Neural progenitor cell (in vitro differentiated cells): ENCODE measurements at regions not wholly inside any gene's neighbourhood (a gene's known extent, or its start where the extent isn't known, plus 50 kb on each side); places are given as distances from the start of the nearest gene placed in this dataset.

ENCODE experiments used
- DNase-seq: peaks from one replicate; pipeline ENCODE4 v3.0.0-alpha.2; 2016; ENCODE audit warnings: low spot score
- H2AFZ ChIP-seq: fragments of 200-600 bp; sonication (generic); replicated peaks from 2 replicates; pipeline ENCODE4 v1.6.1; 2016; ENCODE audit warnings: antibody characterized with exemption
- H3F3A ChIP-seq: fragments of 200-600 bp; sonication (generic); 2 replicates; pipeline ENCODE4 v1.6.1; 2016; ENCODE audit warnings: antibody characterized with exemption, low read depth
- H3K27ac ChIP-seq: fragments of 200-600 bp; sonication (generic); 2 replicates; pipeline ENCODE4 v1.5.1; 2016; ENCODE audit warnings: mild to moderate bottlenecking
- H3K27me3 ChIP-seq: fragments of 200-600 bp; sonication (generic); 2 replicates; pipeline ENCODE4 v1.6.1; 2016; ENCODE audit warnings: mild to moderate bottlenecking, moderate library complexity
- H3K36me3 ChIP-seq: fragments of 200-600 bp; sonication (generic); 2 replicates; pipeline ENCODE4 v1.5.1; 2016
- H3K4me1 ChIP-seq: fragments of 200-600 bp; sonication (generic); 2 replicates; pipeline ENCODE4 v1.6.1; 2016; ENCODE audit warnings: mixed run types
- H3K4me2 ChIP-seq: fragments of 200-600 bp; sonication (generic); 2 replicates; pipeline ENCODE4 v1.6.1; 2016
- H3K4me3 ChIP-seq: fragments of 200-600 bp; sonication (generic); 2 replicates; pipeline ENCODE4 v1.5.1; 2016
- H3K79me2 ChIP-seq: fragments of 200-600 bp; sonication (generic); 2 replicates; pipeline ENCODE4 v1.6.1; 2016; ENCODE audit warnings: low read depth
- H3K9ac ChIP-seq: fragments of 200-600 bp; sonication (generic); 2 replicates; pipeline ENCODE4 v1.6.1; 2016
- H3K9me3 ChIP-seq: fragments of 200-600 bp; sonication (generic); 2 replicates; pipeline ENCODE4 v1.5.1; 2016; ENCODE audit warnings: low read depth
- H4K20me1 ChIP-seq: fragments of 200-600 bp; sonication (generic); 2 replicates; pipeline ENCODE4 v1.6.1; 2016; ENCODE audit warnings: low read depth
- H3K27ac Mint-ChIP-seq: 3 replicates; pipeline ENCODE4 v1.8.0; 2021; ENCODE audit warnings: mixed read lengths
- H3K27me3 Mint-ChIP-seq: 2 replicates; pipeline ENCODE4 v1.8.0; 2022; ENCODE audit warnings: low read depth, mild to moderate bottlenecking, inconsistent platforms, moderate library complexity, mixed read lengths; ENCODE audit not compliant: insufficient read depth
- H3K36me3 Mint-ChIP-seq: 3 replicates; pipeline ENCODE4 v1.8.0; 2021; ENCODE audit warnings: mixed read lengths
- H3K4me1 Mint-ChIP-seq: 3 replicates; pipeline ENCODE4 v1.8.0; 2021; ENCODE audit warnings: mixed read lengths
- H3K4me3 Mint-ChIP-seq: 3 replicates; pipeline ENCODE4 v1.8.0; 2021; ENCODE audit warnings: mild to moderate bottlenecking, moderate library complexity, mixed read lengths
- H3K9me3 Mint-ChIP-seq: 3 replicates; pipeline ENCODE4 v1.8.0; 2020; ENCODE audit warnings: mixed read lengths
- CTCF ChIP-seq: fragments of 200-600 bp; sonication (generic); IDR thresholded peaks from 2 replicates; pipeline ENCODE4 v1.5.1; 2017; ENCODE audit warnings: antibody characterized with exemption, mild to moderate bottlenecking
- EZH2 ChIP-seq: fragments of 200-600 bp; sonication (generic); IDR thresholded peaks from 2 replicates; pipeline ENCODE4 v1.6.1; 2017; ENCODE audit warnings: antibody characterized with exemption, mild to moderate bottlenecking, moderate library complexity
- EZH2phosphoT487 ChIP-seq: fragments of 200-600 bp; sonication (generic); IDR thresholded peaks from 2 replicates; pipeline ENCODE4 v1.6.1; 2017; ENCODE audit warnings: antibody characterized with exemption

GRCh38 chr3:101978348-101978747, 129.0 kb downstream of the NFKBIZ start:
- peaks cover 4% of the 10 kb centered on the region for H3K4me1 Mint-ChIP-seq
- Histone ChIP-seq H3F3A (no peaks in the 10 kb centered on the region), H3K4me1 (no peaks in the 10 kb centered on the region), H4K20me1 (no peaks in the 10 kb centered on the region), H3K4me3 (no peak overlapping the region), H3K27me3 (no peaks in the 10 kb centered on the region), H3K36me3 (no peaks in the 10 kb centered on the region), H3K27ac (no peak overlapping the region), H3K9ac (no peak overlapping the region), H3K4me2 (no peak overlapping the region), H3K79me2 (no peaks in the 10 kb centered on the region), H3K9me3 (no peaks in the 10 kb centered on the region), H2AFZ (peak overlapping the region; percentile 5)
- DNase-seq = no peak
- H3K27ac Mint-ChIP-seq = no peak overlapping the region
- H3K4me3 Mint-ChIP-seq = no peak overlapping the region
- H3K9me3 Mint-ChIP-seq = no peaks in the 10 kb centered on the region
- H3K36me3 Mint-ChIP-seq = no peaks in the 10 kb centered on the region
- TF ChIP-seq CTCF (no peak), EZH2phosphoT487 (no peak), EZH2 (no peak)
- no peaks in the 10 kb centered on the region for H3K27me3 Mint-ChIP-seq

- H3K36me3 ChIP-seq = no peaks in the 10 kb centered on the region
- H4K20me1 ChIP-seq = no peaks in the 10 kb centered on the region
- H3K9me3 ChIP-seq = no peaks in the 10 kb centered on the region
- H3K9ac ChIP-seq = no peak overlapping the region
- no peaks in the 10 kb centered on the region for H3K36me3 Mint-ChIP-seq
- no peaks in the 10 kb centered on the region for H3K27me3 Mint-ChIP-seq
- no peak overlapping the region for H3K4me2 ChIP-seq
- no peak overlapping the region for H3K27ac Mint-ChIP-seq
- DNase-seq = no peak
- no peak overlapping the region for H2AFZ ChIP-seq
- H3K4me1 ChIP-seq = no peaks in the 10 kb centered on the region
- no peaks in the 10 kb centered on the region for H3K9me3 Mint-ChIP-seq
- H3K79me2 ChIP-seq = no peaks in the 10 kb centered on the region
- H3F3A ChIP-seq = no peaks in the 10 kb centered on the region
- H3K4me3 ChIP-seq = no peak overlapping the region
- TF ChIP-seq EZH2phosphoT487 (no peak), CTCF (no peak)
- no peak overlapping the region for H3K27ac ChIP-seq
- no peaks in the 10 kb centered on the region for H3K27me3 ChIP-seq
- H3K4me3 Mint-ChIP-seq = no peak overlapping the region
- peaks cover 4% of the 10 kb centered on the region for H3K4me1 Mint-ChIP-seq
These were observed 129.7 kb downstream of the NFKBIZ start for GRCh38 chr3:101979033-101979432.

GRCh38 chr3:101984356-101984755, 135.0 kb downstream of the NFKBIZ start:
- TF ChIP-seq EZH2 (no peak), CTCF (no peak), EZH2phosphoT487 (no peak)

GRCh38 chr3:101988596-101988995, 139.3 kb downstream of the NFKBIZ start:
- Histone ChIP-seq H4K20me1 (no peaks in the 10 kb centered on the region), H2AFZ (no peak overlapping the region), H3K4me3 (no peak overlapping the region), H3K9me3 (no peaks in the 10 kb centered on the region), H3K4me2 (no peak overlapping the region), H3K36me3 (no peaks in the 10 kb centered on the region), H3F3A (no peaks in the 10 kb centered on the region), H3K27ac (no peak overlapping the region), H3K27me3 (no peaks in the 10 kb centered on the region), H3K4me1 (no peaks in the 10 kb centered on the region), H3K9ac (no peak overlapping the region), H3K79me2 (no peaks in the 10 kb centered on the region)
- no peak for DNase-seq
- TF ChIP-seq EZH2phosphoT487 = no peak
- H3K9me3 Mint-ChIP-seq = no peaks in the 10 kb centered on the region
- peaks cover 9% of the 10 kb centered on the region for H3K4me1 Mint-ChIP-seq
- H3K36me3 Mint-ChIP-seq = no peaks in the 10 kb centered on the region
- no peak overlapping the region for H3K27ac Mint-ChIP-seq
- H3K4me3 Mint-ChIP-seq = no peak overlapping the region
- H3K27me3 Mint-ChIP-seq = peaks cover 2% of the 10 kb centered on the region

More at GRCh38 chr3:101984356-101984755, 135.0 kb downstream of the NFKBIZ start:
- Histone ChIP-seq H3K9me3 (no peaks in the 10 kb centered on the region), H3K9ac (no peak overlapping the region), H3K27ac (no peak overlapping the region), H3K4me1 (no peaks in the 10 kb centered on the region), H3K4me3 (no peak overlapping the region), H4K20me1 (no peaks in the 10 kb centered on the region), H3K79me2 (no peaks in the 10 kb centered on the region), H3K27me3 (no peaks in the 10 kb centered on the region), H3K36me3 (no peaks in the 10 kb centered on the region), H3F3A (no peaks in the 10 kb centered on the region), H2AFZ (no peak overlapping the region), H3K4me2 (no peak overlapping the region)
- H3K4me3 Mint-ChIP-seq = no peak overlapping the region
- no peak overlapping the region for H3K27ac Mint-ChIP-seq
- no peaks in the 10 kb centered on the region for H3K9me3 Mint-ChIP-seq
- peaks cover 2% of the 10 kb centered on the region for H3K27me3 Mint-ChIP-seq
- no peak for DNase-seq
- H3K4me1 Mint-ChIP-seq = no peaks in the 10 kb centered on the region
- no peaks in the 10 kb centered on the region for H3K36me3 Mint-ChIP-seq
